GM19397 (cell line): ENCODE measurements at regions not wholly inside any gene's neighbourhood (a gene's known extent, or its start where the extent isn't known, plus 50 kb on each side); places are given as distances from the start of the nearest gene placed in this dataset.
"Not testable (repeated sequence)": the region's sequence is repeated elsewhere in the genome, so short reads cannot be mapped to it uniquely, and the experiment has no call there.

ENCODE experiments used
- ATAC-seq: cut with Tn5 transposase; IDR thresholded peaks from one replicate; pipeline ENCODE4 v1.9.1; 2021; ENCODE audit warnings: mild to moderate bottlenecking, moderate library complexity; ENCODE audit not compliant: unreplicated experiment

DNA sequence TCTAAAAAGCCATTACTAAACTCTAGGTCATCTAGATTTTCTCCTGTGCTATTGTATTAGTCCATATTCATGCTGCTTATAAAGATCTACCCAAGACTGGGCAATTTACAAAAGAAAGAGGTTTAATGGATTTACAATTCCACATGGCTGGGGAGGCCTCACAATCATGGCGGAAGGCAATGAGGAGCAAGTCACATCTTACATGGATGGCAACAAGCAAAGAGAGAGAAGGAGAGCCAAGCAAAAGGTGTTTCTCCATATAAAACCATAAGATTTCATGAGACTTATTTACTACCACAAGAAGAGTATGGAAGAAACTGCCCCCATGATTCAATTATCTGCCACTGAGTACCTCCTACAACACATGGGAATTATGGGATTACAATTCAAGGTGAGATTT is 69.6 kb upstream of the CCDC6 start:
- ATAC-seq, result not testable (repeated sequence)

DNA sequence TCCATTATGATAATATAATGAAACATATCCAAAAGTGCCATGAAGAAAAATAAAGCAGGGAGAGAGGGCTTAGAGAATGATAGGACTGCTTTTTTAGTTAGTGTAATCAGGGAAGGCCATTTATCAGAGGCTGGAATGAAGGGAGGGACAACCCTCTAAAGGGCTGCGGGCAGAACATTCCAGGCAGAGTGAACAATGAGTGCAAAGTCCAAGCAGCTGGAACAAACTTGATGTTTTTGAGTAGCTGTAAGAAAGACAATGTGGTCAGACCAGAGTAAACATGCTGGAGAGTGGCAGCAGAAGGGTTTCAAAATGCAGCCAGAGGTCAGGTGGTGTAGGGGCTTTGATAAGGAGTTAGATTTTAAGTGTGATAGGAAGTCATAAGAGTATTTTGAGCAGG is 65.6 kb upstream of the CCDC6 start:
- no peak for ATAC-seq

DNA sequence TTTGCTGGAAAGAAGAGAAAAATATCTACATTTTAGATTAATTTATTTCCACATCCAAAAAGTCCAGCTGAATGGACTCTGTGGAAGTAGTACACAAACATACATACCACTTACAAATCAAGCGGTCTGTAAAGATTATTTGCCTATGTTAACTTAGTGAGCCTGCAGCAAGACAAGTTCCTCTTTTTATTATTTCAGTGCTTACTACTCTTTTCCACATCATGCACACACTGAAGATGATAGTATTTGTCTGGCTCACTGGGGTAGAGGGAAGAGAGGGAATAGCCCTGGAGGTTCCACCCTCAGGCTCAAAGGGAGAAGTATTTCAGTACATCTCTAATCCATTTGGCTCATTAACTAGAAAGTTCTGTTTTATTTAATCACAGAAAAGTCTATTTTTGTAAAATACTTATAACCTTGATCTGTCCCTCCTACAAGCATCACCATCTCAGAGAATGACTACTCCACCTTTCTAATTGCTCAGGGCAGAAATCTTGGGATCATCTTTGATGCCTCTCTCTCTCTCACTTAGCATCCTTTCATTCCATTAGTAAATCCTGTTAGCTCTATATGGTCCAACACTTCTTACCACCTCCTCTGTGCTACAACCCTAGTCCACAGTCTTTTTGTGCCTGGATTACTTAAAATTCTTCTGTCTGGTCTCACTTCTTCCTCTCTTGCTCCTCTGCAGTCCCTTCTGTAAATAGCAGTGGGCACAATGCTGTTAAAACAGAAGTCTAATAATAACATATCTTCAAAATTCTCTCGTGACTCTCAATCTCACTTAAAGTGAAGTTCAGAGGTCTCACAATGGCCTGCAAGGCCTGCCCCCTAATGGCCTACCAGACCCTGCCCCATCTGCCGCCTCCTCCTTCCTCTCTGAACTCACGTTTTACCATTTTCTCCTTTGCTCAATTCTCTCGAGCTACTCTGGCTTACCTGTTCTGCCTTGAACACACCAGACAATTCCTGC is 64.3 kb upstream of the CCDC6 start:
- ATAC-seq, result peak; percentile 78

DNA sequence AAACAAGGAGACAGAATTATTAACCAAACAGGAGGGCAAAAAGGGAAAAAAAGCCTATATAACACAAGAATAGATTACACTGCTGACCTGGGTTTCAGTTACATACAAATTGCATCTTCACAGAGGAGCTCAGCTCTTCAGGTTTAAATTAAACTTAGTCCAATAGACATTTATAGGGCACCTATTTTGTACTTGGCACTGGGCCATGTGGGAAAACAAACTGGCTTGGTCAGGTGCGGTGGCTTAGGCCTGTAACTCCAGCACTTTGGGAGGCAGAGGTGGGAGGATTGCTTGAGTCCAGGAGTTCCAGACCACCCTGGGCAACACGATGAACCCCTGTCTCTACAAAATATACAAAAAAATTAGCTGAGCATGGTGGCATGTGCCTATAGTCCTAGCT is 62.3 kb upstream of the CCDC6 start:
- no peak for ATAC-seq

DNA sequence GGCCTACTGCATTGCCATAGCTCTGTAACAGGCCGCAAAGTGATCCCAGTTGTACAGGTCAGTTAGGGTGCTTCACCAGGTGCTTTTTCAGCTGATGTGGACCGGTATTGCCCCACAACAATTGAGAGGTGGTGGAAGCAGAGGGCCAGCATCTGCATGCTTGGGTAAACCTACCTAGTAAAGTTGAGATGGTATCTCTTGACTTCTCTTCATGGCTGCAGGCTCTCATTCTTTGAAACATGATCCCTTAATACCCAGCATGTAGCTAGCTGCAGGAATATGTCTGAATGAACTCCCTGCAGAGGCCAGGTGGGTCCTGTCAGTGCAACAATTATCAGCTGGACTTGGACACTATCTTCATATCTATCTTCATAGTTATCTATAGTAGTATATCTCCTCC is 60.7 kb upstream of the CCDC6 start:
- ATAC-seq, result no peak

DNA sequence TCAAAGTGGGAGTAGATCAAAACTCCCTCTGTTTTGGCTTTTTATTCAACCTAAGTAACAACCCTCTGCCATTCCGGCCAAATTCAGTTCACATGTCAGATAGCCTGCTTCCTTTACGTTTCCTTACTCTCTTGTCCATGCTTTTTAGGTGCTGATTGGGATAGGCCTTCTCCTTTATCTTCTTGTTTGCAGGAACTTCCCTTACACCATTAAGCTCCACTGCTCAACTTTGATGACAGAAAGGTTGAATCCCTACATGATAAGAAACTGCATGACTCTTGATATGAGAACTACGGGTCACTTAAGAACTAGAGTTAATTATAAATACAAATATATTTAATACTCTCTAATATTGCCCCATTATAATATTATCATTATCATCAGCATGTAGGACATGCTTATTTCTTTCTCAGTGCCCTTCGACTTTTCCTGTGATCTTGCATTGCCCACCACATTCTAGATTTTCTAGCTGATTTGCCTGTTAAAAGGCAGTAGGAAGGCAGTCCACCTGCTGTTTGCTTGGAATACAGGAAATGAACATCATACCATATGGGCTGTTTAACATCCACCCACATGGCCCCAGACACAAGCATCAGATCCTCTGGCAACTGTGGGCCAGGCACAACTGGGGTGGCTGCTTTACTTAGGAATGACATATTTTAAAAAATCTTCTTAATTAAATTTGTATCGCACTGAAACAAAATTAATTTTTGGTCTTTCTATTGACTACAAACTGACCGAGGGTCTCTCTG is 59.7 kb upstream of the CCDC6 start:
- ATAC-seq, result no peak

DNA sequence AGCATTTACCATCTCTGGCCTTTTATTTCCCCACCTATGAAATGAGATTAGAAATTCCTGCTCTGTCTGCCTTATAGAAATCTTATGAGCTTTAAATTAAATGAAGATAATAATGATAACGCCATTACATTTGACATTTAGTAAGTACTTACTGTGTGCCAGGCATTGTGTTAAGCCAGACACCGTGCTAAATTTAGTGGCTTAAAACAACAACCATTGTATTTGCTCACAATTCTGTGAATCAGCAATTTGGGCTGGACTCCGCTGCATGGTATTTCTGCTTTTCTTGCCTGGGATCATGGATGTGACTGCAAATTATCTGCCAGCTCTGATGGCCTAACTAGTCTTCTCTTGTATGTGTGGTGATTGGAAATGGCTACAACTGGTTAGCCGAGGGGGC is 56.4 kb upstream of the CCDC6 start:
- ATAC-seq, result no peak

DNA sequence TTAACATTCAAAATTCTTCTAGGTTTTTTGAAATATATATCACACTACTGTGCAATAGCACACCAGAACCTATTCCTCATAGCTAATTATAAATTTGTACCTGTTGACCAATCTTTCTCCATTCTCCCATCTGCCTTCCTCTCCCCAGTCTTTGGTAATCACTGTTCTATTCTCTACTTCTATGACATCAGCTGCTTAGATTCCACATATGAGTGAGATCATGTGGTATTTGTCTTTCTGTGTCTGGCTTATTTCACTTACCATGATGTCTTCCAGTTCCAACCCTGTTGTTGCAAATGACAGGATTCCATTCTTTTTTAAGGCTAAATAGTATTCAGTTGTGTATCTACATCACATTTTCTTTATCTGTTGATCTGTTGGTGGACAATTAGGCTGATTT is 54.4 kb upstream of the CCDC6 start:
- no peak for ATAC-seq

DNA sequence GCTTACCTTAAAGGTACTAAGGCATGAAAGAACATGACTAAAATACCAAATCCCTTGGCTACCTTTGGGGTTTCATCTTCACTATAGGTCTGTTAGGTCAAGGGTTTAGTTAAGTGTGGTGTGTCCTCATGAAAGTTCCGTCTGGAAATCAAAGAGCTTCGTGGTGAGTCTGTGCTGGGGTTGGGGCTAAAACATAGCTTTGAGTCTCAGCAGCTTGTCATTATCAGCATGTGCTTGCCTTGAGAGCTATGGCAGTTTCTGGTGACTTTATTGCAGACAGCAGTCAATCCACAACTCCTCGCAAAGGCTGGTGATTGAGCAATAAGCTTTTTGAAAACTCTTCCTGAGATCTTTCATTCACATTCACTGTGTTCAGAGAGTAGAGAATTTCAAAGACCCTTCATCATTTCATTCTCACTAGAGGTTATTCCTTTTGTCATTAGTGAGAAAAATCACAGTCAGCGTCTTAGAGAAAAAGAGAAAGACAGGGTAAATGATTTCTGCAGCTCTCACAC is 53.2 kb upstream of the CCDC6 start:
- ATAC-seq, result no peak

DNA sequence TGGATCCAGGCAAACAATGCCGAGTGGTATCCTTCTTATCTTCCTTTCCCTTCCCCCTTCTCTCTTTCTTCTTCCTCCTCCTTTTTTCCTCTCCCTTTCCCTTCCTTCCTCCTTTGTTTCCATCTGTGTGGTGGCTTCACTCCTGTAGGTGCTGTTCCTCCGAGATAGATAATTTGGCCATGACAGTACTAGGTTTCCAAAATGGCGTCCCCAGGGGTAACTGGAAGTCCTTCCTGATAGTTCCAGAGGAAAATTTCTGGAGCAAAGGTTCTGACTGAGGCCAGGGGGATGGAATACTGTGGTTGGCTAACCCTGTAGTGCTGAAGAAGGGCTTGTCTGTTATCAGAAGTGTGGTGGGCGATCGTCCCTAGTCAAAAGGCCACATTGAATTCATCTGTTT is 52.5 kb upstream of the CCDC6 start:
- ATAC-seq, result no peak

DNA sequence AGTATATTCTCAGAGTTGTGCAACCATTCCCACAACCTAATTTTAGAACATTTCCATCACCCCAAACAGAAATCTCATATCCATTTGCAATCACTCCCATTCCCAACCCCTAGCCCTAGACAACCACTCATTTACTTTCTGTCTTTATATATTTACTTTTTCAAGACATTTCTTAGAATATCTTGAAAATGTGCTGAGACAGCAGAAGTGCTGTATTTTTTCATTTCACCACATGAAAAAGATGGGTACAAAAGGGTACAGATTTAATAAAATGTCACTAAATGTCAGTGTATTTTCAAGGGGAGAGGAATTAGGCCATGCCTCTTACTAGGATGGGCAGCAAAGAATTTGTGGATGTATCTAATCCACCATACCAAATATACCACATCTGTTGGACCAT is 51.6 kb upstream of the CCDC6 start:
- no peak for ATAC-seq
